HG02970 (cell line): ENCODE measurements at regions not wholly inside any gene's neighbourhood (a gene's known extent, or its start where the extent isn't known, plus 50 kb on each side); places are given as distances from the start of the nearest gene placed in this dataset.
"Not testable (repeated sequence)": the region's sequence is repeated elsewhere in the genome, so short reads cannot be mapped to it uniquely, and the experiment has no call there.

ENCODE experiments used
- ATAC-seq: cut with Tn5 transposase; IDR thresholded peaks from one replicate; pipeline ENCODE4 v1.9.1; 2021; ENCODE audit warnings: mild to moderate bottlenecking, moderate library complexity, moderate number of reproducible peaks; ENCODE audit not compliant: unreplicated experiment, low FRiP score

GRCh38 chr13:34381228-34381627 lies 560.8 kb upstream of the NBEA start:
- ATAC-seq = no peak

- no peak for ATAC-seq
Measured at GRCh38 chr13:34383728-34384127, 558.3 kb upstream of the NBEA start.

DNA sequence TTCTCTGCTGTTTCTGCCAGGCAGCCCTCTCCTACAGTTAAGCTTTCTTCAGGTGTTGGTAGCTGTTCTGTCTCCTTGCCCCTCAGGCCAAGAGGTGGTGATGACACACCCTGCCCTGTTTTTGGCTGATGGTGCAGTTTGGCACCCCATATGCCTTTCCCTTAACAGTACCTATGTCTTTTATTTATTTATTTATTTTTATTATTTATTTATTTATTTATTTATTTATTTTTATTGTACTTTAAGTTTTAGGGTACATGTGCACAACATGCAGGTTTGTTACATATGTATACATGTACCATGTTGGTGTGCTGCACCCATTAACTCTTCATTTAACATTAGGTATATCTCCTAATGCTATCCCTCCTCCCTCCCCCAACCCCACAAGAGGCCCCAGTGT lies 555.8 kb upstream of the NBEA start:
- not testable (repeated sequence) for ATAC-seq

GRCh38 chr13:34391076-34391475 lies 551.0 kb upstream of the NBEA start:
- ATAC-seq = no peak

DNA sequence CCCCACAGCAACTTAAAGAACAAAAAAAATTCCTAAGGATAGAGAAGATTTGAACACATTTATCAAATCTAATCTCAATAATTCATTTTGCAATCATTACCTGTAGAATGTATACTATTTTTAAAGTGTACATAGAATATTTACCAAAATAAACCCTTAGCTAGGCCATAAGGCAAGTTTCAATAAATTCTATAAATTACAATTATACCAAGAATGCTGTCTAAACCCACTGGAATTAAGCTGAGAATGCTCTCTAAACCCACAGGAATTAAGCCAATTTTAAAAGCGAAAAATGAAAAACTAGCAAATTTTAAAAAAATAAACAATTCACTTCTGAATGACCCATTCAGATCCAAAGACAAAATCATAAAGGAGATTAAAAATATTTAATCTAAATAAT lies 540.4 kb upstream of the NBEA start:
- no peak for ATAC-seq

DNA sequence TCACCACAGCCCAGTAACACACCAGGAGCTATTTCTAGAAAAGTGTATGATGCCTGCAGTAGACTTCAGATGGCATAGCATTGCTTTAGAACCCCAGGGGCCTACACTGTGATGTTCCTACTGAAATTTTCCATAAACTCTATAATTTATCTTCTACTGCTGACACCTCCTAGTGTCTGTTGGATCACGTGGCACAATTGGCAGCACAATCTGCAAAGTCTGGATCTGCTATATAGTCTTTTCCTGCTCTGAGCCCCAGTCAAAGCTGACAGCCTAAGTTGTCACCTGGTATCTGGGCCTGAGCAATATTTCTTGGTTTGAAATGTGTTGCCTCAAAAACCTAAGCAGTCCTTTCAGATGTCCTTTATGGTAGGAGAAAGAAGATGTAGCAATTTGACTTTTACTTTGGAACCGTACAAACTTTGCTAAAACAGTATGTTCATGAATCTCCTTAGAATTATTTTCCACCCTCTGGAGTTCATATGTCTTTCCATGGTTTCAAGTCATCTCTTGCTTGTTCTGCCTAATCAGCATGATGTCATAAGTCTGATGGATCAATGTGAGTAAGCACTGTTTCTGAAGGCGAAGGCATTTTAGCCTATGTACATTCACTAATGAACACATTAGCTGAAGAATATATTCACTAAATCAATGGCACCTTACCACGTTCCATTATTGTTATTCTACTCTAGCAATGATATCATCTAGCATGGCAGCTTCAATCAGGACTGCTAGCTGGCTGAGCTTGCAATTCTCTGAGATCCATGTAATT lies 536.5 kb upstream of the NBEA start:
- no peak for ATAC-seq

DNA sequence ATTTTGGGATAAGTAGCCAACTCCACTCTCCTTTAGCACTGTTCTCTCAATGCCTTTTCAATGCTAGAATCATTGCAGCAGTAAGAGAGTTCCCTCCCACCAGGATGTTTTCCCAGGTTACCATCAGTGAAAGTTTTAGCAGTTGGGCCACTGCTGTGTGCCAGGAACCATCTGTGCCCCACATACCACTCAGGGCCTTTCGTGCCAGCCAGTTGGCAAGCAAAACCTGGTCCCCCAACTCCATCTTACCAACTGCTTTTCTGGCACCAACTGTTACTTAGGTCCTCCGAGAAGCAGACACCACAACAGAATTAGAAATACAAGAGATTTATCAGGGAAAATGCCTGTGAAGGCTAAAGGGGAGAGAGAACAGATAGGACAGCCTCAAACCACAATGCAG lies 533.4 kb upstream of the NBEA start:
- no peak for ATAC-seq

DNA sequence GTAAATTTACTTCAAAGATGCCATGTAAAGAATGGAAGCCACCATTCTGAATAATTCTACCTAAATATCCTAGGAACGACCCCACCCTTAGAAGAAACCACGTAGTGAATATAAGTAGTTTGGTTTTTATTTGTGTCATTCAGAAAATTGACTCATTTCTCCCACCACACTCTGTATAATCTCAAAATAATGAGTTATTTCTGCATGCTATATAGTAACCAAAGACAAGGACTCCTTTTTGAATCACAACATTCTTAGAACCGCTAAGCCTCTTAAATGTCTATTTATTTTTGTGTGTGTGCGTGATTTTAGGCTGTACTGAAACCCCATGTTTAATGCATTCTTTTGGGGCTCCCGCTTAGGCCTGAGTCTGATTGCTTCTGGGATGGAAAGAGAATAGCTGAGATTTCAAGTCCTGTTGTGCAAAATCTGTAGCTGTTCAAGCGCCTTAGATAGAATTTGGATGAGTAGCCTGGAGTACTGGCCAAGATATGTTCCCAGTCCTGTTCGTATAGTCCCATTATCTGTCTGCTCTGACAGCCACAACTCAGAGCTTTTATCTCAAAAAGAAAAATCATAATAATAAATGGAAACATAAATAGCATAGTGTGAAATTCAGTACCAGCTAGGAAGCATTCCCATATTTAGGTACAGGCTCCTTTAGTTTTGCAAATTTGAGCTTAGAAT lies 532.4 kb upstream of the NBEA start:
- no peak for ATAC-seq

- no peak for ATAC-seq
Measured at GRCh38 chr13:34410678-34411077, 531.4 kb upstream of the NBEA start.

GRCh38 chr13:34411177-34411576 lies 530.9 kb upstream of the NBEA start:
- no peak for ATAC-seq

- ATAC-seq = no peak
Measured at GRCh38 chr13:34411894-34412293, 530.2 kb upstream of the NBEA start.

GRCh38 chr13:34412295-34412694 lies 529.8 kb upstream of the NBEA start:
- ATAC-seq = no peak

GRCh38 chr13:34412817-34413375 lies 529.2 kb upstream of the NBEA start:
- no peak for ATAC-seq

- no peak for ATAC-seq
Measured at GRCh38 chr13:34413538-34414210, 528.4 kb upstream of the NBEA start.

DNA sequence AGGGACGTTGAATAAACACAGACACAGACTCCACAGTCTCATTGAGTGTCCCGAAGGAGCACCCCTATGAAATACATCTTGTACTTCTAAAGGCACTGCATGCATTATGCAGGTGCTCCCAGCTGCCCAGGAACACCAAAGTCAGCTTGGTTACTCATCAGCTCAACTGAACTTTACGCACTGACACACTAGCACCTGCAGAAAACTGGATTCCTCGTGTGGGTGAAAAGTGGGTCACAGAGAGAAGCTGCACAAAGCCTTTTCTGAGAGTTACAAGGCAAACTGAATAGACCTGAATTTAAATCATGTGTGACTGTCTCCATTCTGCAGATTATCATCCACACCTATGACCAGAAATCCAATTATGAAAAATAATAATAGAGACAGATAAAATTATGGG lies 527.5 kb upstream of the NBEA start:
- ATAC-seq = no peak

GRCh38 chr13:34416971-34417380 lies 525.1 kb upstream of the NBEA start:
- no peak for ATAC-seq

DNA sequence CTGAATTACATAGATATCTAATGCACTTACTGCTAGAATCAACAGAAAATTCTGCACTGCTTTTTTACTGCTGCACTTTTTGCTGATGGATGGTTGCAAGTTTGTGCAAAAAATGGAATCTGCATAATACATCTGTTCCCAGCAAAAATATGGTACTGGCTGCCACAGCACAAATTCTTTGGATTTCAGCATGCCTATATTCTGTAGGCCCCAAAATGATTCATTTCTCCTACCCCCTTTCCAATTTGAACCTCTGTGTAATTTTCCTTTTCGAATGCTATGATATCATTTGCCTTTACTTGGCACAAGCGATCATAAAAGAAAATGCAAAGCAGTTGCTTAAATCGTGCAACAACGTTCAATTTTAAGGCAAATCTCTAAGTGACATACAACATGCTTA lies 524.2 kb upstream of the NBEA start:
- ATAC-seq = no peak

- no peak for ATAC-seq
Measured at GRCh38 chr13:34419025-34419424, 523.0 kb upstream of the NBEA start.

GRCh38 chr13:34419755-34420154 lies 522.3 kb upstream of the NBEA start:
- ATAC-seq = no peak

DNA sequence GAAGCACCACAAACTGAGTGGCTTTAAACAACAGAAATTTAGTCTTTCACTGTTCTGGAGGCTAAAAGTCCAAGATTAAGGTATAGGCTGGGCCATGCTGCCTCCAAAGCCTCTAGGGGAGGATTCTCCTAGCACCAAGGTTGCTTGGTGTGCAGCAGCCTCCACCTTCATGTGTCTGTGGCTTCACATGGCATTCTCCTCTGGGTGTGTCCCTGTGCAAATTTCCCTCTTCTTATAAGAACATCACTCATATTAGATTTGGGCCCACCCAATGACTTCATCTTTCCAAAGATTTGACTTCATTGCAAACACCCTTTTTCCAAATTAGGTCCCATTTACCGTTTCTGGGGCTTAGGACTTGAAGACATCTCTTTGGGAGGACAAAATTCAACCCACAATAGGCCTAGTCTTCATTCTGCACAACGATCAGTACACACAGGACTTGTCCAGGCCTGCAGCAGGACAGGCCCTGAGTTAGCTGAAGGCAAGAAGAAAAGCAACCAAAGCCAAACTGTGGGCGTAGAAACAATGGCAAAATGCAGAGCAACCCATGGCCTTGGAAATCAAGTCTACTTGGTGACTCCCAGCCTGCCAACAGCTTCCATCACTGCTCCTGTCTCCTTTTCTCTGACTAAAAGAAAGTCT lies 521.2 kb upstream of the NBEA start:
- no peak for ATAC-seq

- ATAC-seq = no peak
Measured at GRCh38 chr13:34421347-34421719, 520.7 kb upstream of the NBEA start.
